GM12878 (cell line): ENCODE measurements at regions not wholly inside any gene's neighbourhood (a gene's known extent, or its start where the extent isn't known, plus 50 kb on each side); places are given as distances from the start of the nearest gene placed in this dataset.

Experiments used
- ATAC-seq: fragments of 200-7000 bp; cut with Tn5 transposase; 3 replicates; pipeline ENCODE4 v1.9.1; 2020; ENCODE audit warnings: mild to moderate bottlenecking, moderate library complexity
- BruUV-seq: library from RNA; stranded (reverse); fragments of 400-500 nt; replicated peaks from 2 replicates; lab custom pipeline; 2021; lab: Mats Ljungman, UMichigan
- CTCF ChIA-PET: fragments of 300-600 bp; sonication (Branson Sonifier 250); formaldehyde crosslinking; extraction: SDS; loops from one replicate; lab custom pipeline; 2021; ENCODE audit warnings: inconsistent platforms; lab: Yijun Ruan, JAX
- POLR2A ChIA-PET: fragments of 350-600 bp; formaldehyde crosslinking; extraction: SDS; loops from one replicate; lab custom pipeline; 2021; ENCODE audit warnings: inconsistent platforms; lab: Charles Lee
- RAD21 ChIA-PET: fragments of 300-600 bp; sonication (Branson Sonifier 250); formaldehyde crosslinking; loops from one replicate; lab custom pipeline; 2023; ENCODE audit warnings: antibody characterized with exemption; ENCODE audit not compliant: unreplicated experiment; lab: Charles Lee
- SMC1A ChIA-PET: fragments of 300-600 bp; sonication (Branson Sonifier 250); formaldehyde crosslinking; loops from one replicate; lab custom pipeline; 2023; ENCODE audit not compliant: unreplicated experiment, uncharacterized antibody; lab: Charles Lee
- DNase-seq: peaks from one replicate; pipeline ENCODE4 v3.0.0-alpha.2; 2011; ENCODE audit warnings: low read depth, low spot score
- FAIRE-seq: peaks from 3 replicates; lab custom pipeline; 2011; peaks lifted over from hg19 to GRCh38; lab: Jason Lieb, UNC
- H2AFZ ChIP-seq: 2 replicates; pipeline ENCODE4 v1.6.0; 2011; ENCODE audit warnings: low read depth, low read length, control low read depth; ENCODE audit not compliant: control insufficient read depth
- H3K27ac ChIP-seq: 2 replicates; pipeline ENCODE4 v1.5.1; 2011; ENCODE audit warnings: control low read depth; ENCODE audit not compliant: control insufficient read depth, insufficient read depth
- H3K27me3 ChIP-seq, 2 experiments: replicated peaks in 1 of 2; 2 replicates each; pipeline versions ENCODE4 v1.6.0 to v1.6.1; 2011; ENCODE audit warnings: low read length in 1 of 2; ENCODE audit not compliant: control insufficient read depth in 2 of 2, insufficient read depth in 2 of 2
- H3K36me3 ChIP-seq, 2 experiments: 2 replicates each; pipeline ENCODE4 v1.5.1; 2011; ENCODE audit warnings: low read length in 1 of 2; ENCODE audit not compliant: control insufficient read depth in 2 of 2, insufficient read depth in 2 of 2
- H3K4me1 ChIP-seq: 2 replicates; pipeline ENCODE4 v1.6.1; 2011; ENCODE audit warnings: mild to moderate bottlenecking, low read length, moderate library complexity, mixed read lengths; ENCODE audit not compliant: control insufficient read depth, insufficient read depth
- H3K4me2 ChIP-seq: 2 replicates; pipeline ENCODE4 v1.6.0; 2011; ENCODE audit warnings: control low read depth; ENCODE audit not compliant: control insufficient read depth, insufficient read depth
- H3K4me3 ChIP-seq: fragments of 200-600 bp; sonication (generic); 2 replicates; pipeline ENCODE4 v1.5.1; 2016
- H3K79me2 ChIP-seq: 2 replicates; pipeline ENCODE4 v1.6.0; 2011; ENCODE audit warnings: low read length; ENCODE audit not compliant: control insufficient read depth, insufficient read depth
- H3K9ac ChIP-seq: 2 replicates; pipeline ENCODE4 v1.8.0; 2011; ENCODE audit warnings: low read length, control low read depth, mixed read lengths; ENCODE audit not compliant: control insufficient read depth, insufficient read depth
- H3K9me3 ChIP-seq: replicated peaks from 3 replicates; pipeline ENCODE4 v1.5.1; 2011; ENCODE audit warnings: mild to moderate bottlenecking, low read length; ENCODE audit not compliant: control insufficient read depth, insufficient read depth
- H4K20me1 ChIP-seq: 2 replicates; pipeline ENCODE4 v1.6.0; 2011; ENCODE audit not compliant: control insufficient read depth, insufficient read depth
- CHD1 ChIP-seq: IDR thresholded peaks from 2 replicates; pipeline ENCODE4 v1.6.1; 2012; ENCODE audit warnings: low read depth, low read length, improper control_type of control experiment
- FOXK2 ChIP-seq: fragments of 450-650 bp; IDR thresholded peaks from 2 replicates; pipeline ENCODE4 v1.6.1; 2017; ENCODE audit warnings: mild to moderate bottlenecking, moderate library complexity
- NBN ChIP-seq: fragments of 450-650 bp; IDR thresholded peaks from 2 replicates; pipeline ENCODE4 v1.6.1; 2016
- PML ChIP-seq: IDR thresholded peaks from 2 replicates; pipeline ENCODE4 v1.6.1; 2012; ENCODE audit warnings: low read length, inconsistent platforms
- PRDM15 ChIP-seq: fragments of 450-650 bp; formaldehyde crosslinking; IDR thresholded peaks from 2 replicates; pipeline ENCODE4 v1.4.0; 2020; ENCODE audit warnings: mild to moderate bottlenecking, moderate library complexity
- SMAD1 ChIP-seq: fragments of 450-650 bp; IDR thresholded peaks from 2 replicates; pipeline ENCODE4 v1.6.1; 2018; ENCODE audit warnings: mild to moderate bottlenecking, low read depth; ENCODE audit not compliant: partially characterized antibody
- SRF ChIP-seq, 2 experiments: IDR thresholded peaks; 2 replicates each; pipeline ENCODE4 v1.6.1; 2011; ENCODE audit warnings: low read depth in 2 of 2, low read length in 2 of 2, mild to moderate bottlenecking in 1 of 2, moderate library complexity in 1 of 2
- TBL1XR1 ChIP-seq: IDR thresholded peaks from 2 replicates; pipeline ENCODE4 v1.6.1; 2012; ENCODE audit warnings: low read depth, low read length, improper control_type of control experiment
- ZNF622 ChIP-seq: fragments of 450-650 bp; IDR thresholded peaks from 2 replicates; pipeline ENCODE4 v1.6.1; 2017; ENCODE audit warnings: mild to moderate bottlenecking, inconsistent platforms
- ZZZ3 ChIP-seq: IDR thresholded peaks from 2 replicates; pipeline ENCODE4 v1.6.1; 2011; ENCODE audit warnings: low read depth; ENCODE audit not compliant: control insufficient read depth, insufficient read length
- WGBS: methylation state at CpG from one replicate; pipeline ENCODE4 v1.1.6; 2016; ENCODE audit warnings: low lambda C conversion rate; ENCODE audit not compliant: insufficient replicate concordance, insufficient coverage; ENCODE audit errors: missing lambda C conversion rate; 5-methylcytosine and 5-hydroxymethylcytosine counted together
- in situ Hi-C: fragments of 300-500 bp; cut with MboI; formaldehyde crosslinking; loops from 9 replicates; pipeline ENCODE4 v1.14.3; 2018; ENCODE audit warnings: mixed read lengths
- intact Hi-C: fragments of 100-400 bp; cut with micrococcal nuclease; formaldehyde crosslinking; loops from one replicate; pipeline ENCODE4 v1.14.2; 2022; ENCODE audit not compliant: unreplicated experiment
- TF ChIP-seq, protein P1 (sequence below): fragments of 450-650 bp; IDR thresholded peaks from 2 replicates; pipeline ENCODE4 v1.6.1; 2014; ENCODE audit warnings: mild to moderate bottlenecking

DNA sequence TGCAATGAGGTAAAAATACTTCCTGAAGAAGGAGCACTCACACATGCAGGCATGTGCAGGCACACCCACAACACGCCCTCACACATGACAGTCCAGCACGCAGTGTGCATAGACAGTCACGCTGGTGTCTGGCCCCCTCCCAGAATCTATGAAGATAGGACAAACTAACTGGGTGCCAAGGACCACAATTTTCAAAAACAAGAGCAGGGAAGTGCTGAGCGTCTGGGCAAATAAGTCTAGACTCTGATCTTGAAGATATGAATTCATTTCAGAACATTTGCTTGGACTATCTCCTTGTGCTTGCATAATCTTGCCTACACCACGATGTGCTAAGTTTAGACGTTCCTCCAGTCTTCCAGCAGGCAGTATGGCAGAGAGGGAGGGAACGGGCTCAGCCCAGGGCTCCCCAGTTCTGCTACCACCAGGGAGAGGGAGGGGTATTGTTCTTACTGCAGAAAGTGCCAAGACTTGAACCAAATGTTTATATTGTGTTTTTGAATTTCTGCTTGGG lies 276.5 kb upstream of the KLF6 start (continued):
- TF ChIP-seq PRDM15 (CRISPR knock-in tag) (no peak), ZNF622 (no peak), PML (no peak), FOXK2 (no peak), SRF (IDR thresholded peaks at IDR 0.05; ENCODE audit: low read depth in 2 of 2, low read length in 2 of 2) (no peak), NBN (no peak)

DNA sequence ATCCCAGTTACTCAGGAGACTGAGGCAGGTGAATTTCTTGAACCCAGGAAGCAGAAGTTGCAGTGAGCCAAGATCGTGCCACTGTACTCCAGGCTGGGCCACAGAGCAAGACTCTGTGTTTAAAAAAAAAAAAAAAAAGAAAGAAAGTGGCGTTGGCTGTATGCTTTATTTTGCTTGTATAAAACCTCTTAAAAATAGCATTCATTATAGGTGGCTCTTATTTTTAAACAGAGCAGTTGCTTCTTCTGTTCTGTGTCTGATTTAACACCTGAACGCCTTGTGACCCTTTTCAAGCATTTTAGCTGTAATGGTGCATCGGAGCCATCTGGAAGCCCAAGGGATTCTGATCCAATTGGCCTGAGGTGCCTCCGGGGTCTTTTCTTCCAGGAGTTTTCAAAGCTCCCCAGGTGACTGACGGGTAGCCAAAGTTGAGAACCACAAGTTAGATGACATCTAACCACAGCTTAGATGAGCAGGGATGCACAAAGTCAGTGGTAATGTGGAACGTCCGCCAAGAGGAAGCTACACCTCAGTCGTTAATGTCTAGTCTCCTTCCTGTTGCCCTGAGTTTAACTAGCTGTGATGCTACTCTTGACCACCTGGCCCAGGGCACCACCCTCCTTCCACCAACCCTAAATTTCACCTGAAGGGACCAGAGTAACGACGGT lies 274.6 kb upstream of the KLF6 start:
- ChIA-PET POLR2A (no interaction called here), SMC1A (interaction anchor here (0.7 to 1.5 kb wide), 3 partner anchors 8 to 148 kb away, joined by 3 read pairs; no protein-coding TSS in a partner anchor), CTCF (no interaction called here), RAD21 (no interaction called here)
- no peak overlapping the region for H3K27ac ChIP-seq
- H3K36me3 ChIP-seq, result no peaks in the 10 kb centered on the region
- no peak overlapping the region for H2AFZ ChIP-seq
- H3K4me2 ChIP-seq, result no peak overlapping the region; the same call in 1 of the 2 replicates
- no peak overlapping the region for H3K4me3 ChIP-seq
- no peak for TF ChIP-seq SMAD1
- TF ChIP-seq, protein P1, sequence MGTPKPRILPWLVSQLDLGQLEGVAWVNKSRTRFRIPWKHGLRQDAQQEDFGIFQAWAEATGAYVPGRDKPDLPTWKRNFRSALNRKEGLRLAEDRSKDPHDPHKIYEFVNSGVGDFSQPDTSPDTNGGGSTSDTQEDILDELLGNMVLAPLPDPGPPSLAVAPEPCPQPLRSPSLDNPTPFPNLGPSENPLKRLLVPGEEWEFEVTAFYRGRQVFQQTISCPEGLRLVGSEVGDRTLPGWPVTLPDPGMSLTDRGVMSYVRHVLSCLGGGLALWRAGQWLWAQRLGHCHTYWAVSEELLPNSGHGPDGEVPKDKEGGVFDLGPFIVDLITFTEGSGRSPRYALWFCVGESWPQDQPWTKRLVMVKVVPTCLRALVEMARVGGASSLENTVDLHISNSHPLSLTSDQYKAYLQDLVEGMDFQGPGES, result no peak
- no peak for TF ChIP-seq ZZZ3
- no peak for TF ChIP-seq CHD1
- no peak for TF ChIP-seq TBL1XR1
- H3K4me1 ChIP-seq, result no peaks in the 10 kb centered on the region
- BruUV-seq, result no TSS peak
- intact Hi-C loops, result no loop called here
- no peak overlapping the region for H3K9ac ChIP-seq
- ATAC-seq, result no peak
- H3K9me3 ChIP-seq, result no peaks in the 10 kb centered on the region
- no peak for FAIRE-seq
- no peaks in the 10 kb centered on the region for H4K20me1 ChIP-seq
- WGBS, result 36% methylated on average over 11 of the region's 11 CpGs
- no peaks in the 10 kb centered on the region for H3K79me2 ChIP-seq
- DNase-seq, result no peak
- H3K27me3 ChIP-seq, result no peaks in the 10 kb centered on the region
- in situ Hi-C loops, result no loop called here
